ENCODE measurements at regions not wholly inside any gene's neighbourhood (a gene's known extent, or its start where the extent isn't known, plus 50 kb on each side); places are given as distances from the start of the nearest gene placed in this dataset.

GRCh38 chr14:84825481-84826251 lies 704.3 kb upstream of the FLRT2 start:
- DNase-seq (ENCODE audit: low read depth in 1 of 2, low spot score in 2 of 2) = no peak
- Histone ChIP-seq H3K4me3 (no peak overlapping the region), H3K27ac (no peak overlapping the region)

GRCh38 chr14:84826294-84826693 lies 703.6 kb upstream of the FLRT2 start:
- H3K4me3 ChIP-seq = no peak overlapping the region
- DNase-seq (ENCODE audit: low read depth in 1 of 2, low spot score in 2 of 2) = no peak
- no peak overlapping the region for H3K27ac ChIP-seq
- no peaks in the 10 kb centered on the region for H3K4me1 ChIP-seq (replicated peaks)
- no peaks in the 10 kb centered on the region for H3K9me3 ChIP-seq (replicated peaks)
- no peaks in the 10 kb centered on the region for H3K27me3 ChIP-seq (replicated peaks)
- no peaks in the 10 kb centered on the region for H3K36me3 ChIP-seq

More at GRCh38 chr14:84825481-84826251, 704.3 kb upstream of the FLRT2 start:
- Histone ChIP-seq H3K27me3 (replicated peaks) (no peaks in the 10 kb centered on the region), H3K36me3 (no peaks in the 10 kb centered on the region), H3K4me1 (replicated peaks) (no peaks in the 10 kb centered on the region), H3K9me3 (replicated peaks) (no peaks in the 10 kb centered on the region)

- Histone ChIP-seq H3K4me3 (no peak overlapping the region), H3K36me3 (no peaks in the 10 kb centered on the region), H3K9me3 (replicated peaks) (no peaks in the 10 kb centered on the region), H3K4me1 (replicated peaks) (no peaks in the 10 kb centered on the region), H3K27ac (no peak overlapping the region), H3K27me3 (replicated peaks) (no peaks in the 10 kb centered on the region)
- no peak for DNase-seq (ENCODE audit: low read depth in 1 of 2, low spot score in 2 of 2)
These were observed 679.3 kb upstream of the FLRT2 start for GRCh38 chr14:84850595-84850994.

- H3K4me1 ChIP-seq (replicated peaks) = no peaks in the 10 kb centered on the region
- H3K4me3 ChIP-seq = no peak overlapping the region
- H3K9me3 ChIP-seq (replicated peaks) = no peaks in the 10 kb centered on the region
- H3K36me3 ChIP-seq = no peaks in the 10 kb centered on the region
- no peak for DNase-seq (ENCODE audit: low read depth in 1 of 2, low spot score in 2 of 2)
- H3K27ac ChIP-seq = no peak overlapping the region
- no peaks in the 10 kb centered on the region for H3K27me3 ChIP-seq (replicated peaks)
These were observed 673.0 kb upstream of the FLRT2 start for GRCh38 chr14:84856751-84857534.

- Histone ChIP-seq H3K4me3 (no peak overlapping the region), H3K27ac (no peak overlapping the region), H3K36me3 (no peaks in the 10 kb centered on the region), H3K4me1 (replicated peaks) (no peaks in the 10 kb centered on the region), H3K9me3 (replicated peaks) (no peaks in the 10 kb centered on the region), H3K27me3 (replicated peaks) (no peaks in the 10 kb centered on the region)
- DNase-seq (ENCODE audit: low read depth in 1 of 2, low spot score in 2 of 2) = no peak
These were observed 672.4 kb upstream of the FLRT2 start for GRCh38 chr14:84857571-84857970.

GRCh38 chr14:84859116-84859515 lies 670.8 kb upstream of the FLRT2 start:
- no peak overlapping the region for H3K4me3 ChIP-seq
- no peak for DNase-seq (ENCODE audit: low read depth in 1 of 2, low spot score in 2 of 2)
- no peaks in the 10 kb centered on the region for H3K27me3 ChIP-seq (replicated peaks)
- H3K9me3 ChIP-seq (replicated peaks) = no peaks in the 10 kb centered on the region
- H3K27ac ChIP-seq = no peak overlapping the region
- H3K4me1 ChIP-seq (replicated peaks) = no peaks in the 10 kb centered on the region
- no peaks in the 10 kb centered on the region for H3K36me3 ChIP-seq

GRCh38 chr14:84864548-84865271 lies 665.2 kb upstream of the FLRT2 start:
- Histone ChIP-seq H3K27me3 (replicated peaks) (no peaks in the 10 kb centered on the region), H3K36me3 (no peaks in the 10 kb centered on the region), H3K4me3 (no peak overlapping the region), H3K4me1 (replicated peaks) (no peaks in the 10 kb centered on the region), H3K9me3 (replicated peaks) (no peaks in the 10 kb centered on the region), H3K27ac (no peak overlapping the region)
- DNase-seq (ENCODE audit: low read depth in 1 of 2, low spot score in 2 of 2) = no peak

- no peak for DNase-seq (ENCODE audit: low read depth in 1 of 2, low spot score in 2 of 2)
- Histone ChIP-seq H3K4me3 (no peak overlapping the region), H3K27me3 (replicated peaks) (no peaks in the 10 kb centered on the region), H3K36me3 (no peaks in the 10 kb centered on the region), H3K9me3 (replicated peaks) (no peaks in the 10 kb centered on the region), H3K27ac (no peak overlapping the region), H3K4me1 (replicated peaks) (no peaks in the 10 kb centered on the region)
These were observed 658.2 kb upstream of the FLRT2 start for GRCh38 chr14:84871734-84872133.

GRCh38 chr14:84874436-84874835 lies 655.5 kb upstream of the FLRT2 start:
- Histone ChIP-seq H3K9me3 (replicated peaks) (no peaks in the 10 kb centered on the region), H3K4me1 (replicated peaks) (no peaks in the 10 kb centered on the region), H3K27ac (no peak overlapping the region), H3K36me3 (no peaks in the 10 kb centered on the region), H3K27me3 (replicated peaks) (no peaks in the 10 kb centered on the region), H3K4me3 (no peak overlapping the region)
- DNase-seq (ENCODE audit: low read depth in 1 of 2, low spot score in 2 of 2) = no peak

GRCh38 chr14:84877061-84877460 lies 652.9 kb upstream of the FLRT2 start:
- Histone ChIP-seq H3K9me3 (replicated peaks) (no peaks in the 10 kb centered on the region), H3K4me3 (no peak overlapping the region), H3K4me1 (replicated peaks) (no peaks in the 10 kb centered on the region), H3K27me3 (replicated peaks) (no peaks in the 10 kb centered on the region), H3K36me3 (no peaks in the 10 kb centered on the region), H3K27ac (no peak overlapping the region)
- no peak for DNase-seq (ENCODE audit: low read depth in 1 of 2, low spot score in 2 of 2)

- no peak for DNase-seq (ENCODE audit: low read depth in 1 of 2, low spot score in 2 of 2)
- no peaks in the 10 kb centered on the region for H3K4me1 ChIP-seq (replicated peaks)
These were observed 647.1 kb upstream of the FLRT2 start for GRCh38 chr14:84882830-84883229.

GRCh38 chr14:84885061-84885460 lies 644.9 kb upstream of the FLRT2 start:
- Histone ChIP-seq H3K27me3 (replicated peaks) (no peaks in the 10 kb centered on the region), H3K9me3 (replicated peaks) (no peaks in the 10 kb centered on the region), H3K27ac (no peak overlapping the region), H3K4me3 (no peak overlapping the region), H3K36me3 (no peaks in the 10 kb centered on the region), H3K4me1 (replicated peaks) (no peaks in the 10 kb centered on the region)
- DNase-seq (ENCODE audit: low read depth in 1 of 2, low spot score in 2 of 2) = no peak

More at GRCh38 chr14:84882830-84883229, 647.1 kb upstream of the FLRT2 start:
- Histone ChIP-seq H3K27ac (no peak overlapping the region), H3K36me3 (no peaks in the 10 kb centered on the region), H3K4me3 (no peak overlapping the region), H3K9me3 (replicated peaks) (no peaks in the 10 kb centered on the region), H3K27me3 (replicated peaks) (no peaks in the 10 kb centered on the region)

- H3K4me1 ChIP-seq (replicated peaks) = no peaks in the 10 kb centered on the region
- H3K27me3 ChIP-seq (replicated peaks) = no peaks in the 10 kb centered on the region
- no peak overlapping the region for H3K4me3 ChIP-seq
- H3K36me3 ChIP-seq = no peaks in the 10 kb centered on the region
- no peak overlapping the region for H3K27ac ChIP-seq
- H3K9me3 ChIP-seq (replicated peaks) = no peaks in the 10 kb centered on the region
- DNase-seq (ENCODE audit: low read depth in 1 of 2, low spot score in 2 of 2) = no peak
These were observed 638.5 kb upstream of the FLRT2 start for GRCh38 chr14:84891404-84891803.

GRCh38 chr14:84894254-84894653 lies 635.7 kb upstream of the FLRT2 start:
- no peaks in the 10 kb centered on the region for H3K4me1 ChIP-seq (replicated peaks)
- H3K4me3 ChIP-seq = no peak overlapping the region
- no peak for DNase-seq (ENCODE audit: low read depth in 1 of 2, low spot score in 2 of 2)
- H3K9me3 ChIP-seq (replicated peaks) = no peaks in the 10 kb centered on the region
- H3K27me3 ChIP-seq (replicated peaks) = no peaks in the 10 kb centered on the region
- H3K27ac ChIP-seq = no peak overlapping the region
- H3K36me3 ChIP-seq = no peaks in the 10 kb centered on the region
